HG03442 (cell line): ENCODE measurements at regions not wholly inside any gene's neighbourhood (a gene's known extent, or its start where the extent isn't known, plus 50 kb on each side); places are given as distances from the start of the nearest gene placed in this dataset.
"Not testable (repeated sequence)": the region's sequence is repeated elsewhere in the genome, so short reads cannot be mapped to it uniquely, and the experiment has no call there.

Experiments used
- ATAC-seq: cut with Tn5 transposase; IDR thresholded peaks from one replicate; pipeline ENCODE4 v1.9.1; 2021; ENCODE audit warnings: mild to moderate bottlenecking, moderate library complexity; ENCODE audit not compliant: unreplicated experiment

DNA sequence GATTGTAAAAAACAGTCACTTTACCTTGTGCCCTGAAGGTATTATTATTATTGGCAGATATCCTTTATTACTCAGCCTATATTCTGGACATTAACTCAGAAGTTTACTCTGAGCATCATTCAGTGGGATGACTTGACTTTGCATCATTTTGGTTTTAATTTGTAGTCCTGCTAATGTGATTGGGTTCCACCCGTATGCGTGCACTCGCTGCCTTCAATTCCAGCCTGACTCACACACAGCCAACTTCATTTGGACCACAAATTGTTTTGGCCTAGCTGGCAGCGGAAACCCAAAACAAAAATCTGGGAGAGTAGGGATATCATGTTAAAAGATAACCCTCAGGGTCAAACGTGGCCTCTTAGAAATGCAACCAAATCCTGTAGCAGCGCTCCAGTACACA lies 704.4 kb upstream of the SLC35B3 start:
- ATAC-seq = no peak

GRCh38 chr6:9138936-9139335 lies 703.6 kb upstream of the SLC35B3 start:
- ATAC-seq = no peak

DNA sequence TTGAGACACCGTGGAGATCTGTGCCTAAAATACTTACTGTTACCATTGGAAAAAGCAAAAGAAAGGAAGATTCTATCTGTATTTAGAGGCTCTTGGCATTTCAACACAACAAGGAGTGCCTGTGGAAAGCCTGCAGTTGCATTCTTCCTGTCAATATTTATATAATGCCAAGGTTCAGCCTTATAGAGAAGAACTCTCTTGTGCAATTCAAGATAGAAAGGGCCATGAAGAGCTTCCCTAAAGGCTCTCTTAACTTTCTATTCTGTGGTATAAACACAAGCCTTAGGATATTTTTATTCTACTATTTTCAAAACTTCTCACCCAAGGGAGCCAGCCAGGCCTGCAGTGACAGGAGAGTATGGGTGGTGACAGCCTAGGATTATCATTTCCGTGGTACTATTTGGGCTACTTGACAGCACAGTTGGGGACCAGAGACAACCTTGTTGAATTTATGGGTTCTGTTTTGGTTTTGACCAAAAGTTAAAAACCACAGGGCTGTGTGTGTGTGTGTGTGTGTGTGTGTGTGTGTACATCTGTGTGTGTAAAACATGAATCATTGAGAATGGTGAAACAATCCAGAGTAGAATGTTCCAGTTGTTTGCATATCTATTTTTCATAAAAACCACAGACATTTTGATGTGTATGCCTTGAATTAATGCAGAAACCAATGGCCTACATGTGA lies 700.9 kb upstream of the SLC35B3 start:
- no peak for ATAC-seq

GRCh38 chr6:9131616-9132015 lies 696.3 kb upstream of the SLC35B3 start:
- no peak for ATAC-seq

GRCh38 chr6:9131201-9131600 lies 695.9 kb upstream of the SLC35B3 start:
- ATAC-seq = no peak

DNA sequence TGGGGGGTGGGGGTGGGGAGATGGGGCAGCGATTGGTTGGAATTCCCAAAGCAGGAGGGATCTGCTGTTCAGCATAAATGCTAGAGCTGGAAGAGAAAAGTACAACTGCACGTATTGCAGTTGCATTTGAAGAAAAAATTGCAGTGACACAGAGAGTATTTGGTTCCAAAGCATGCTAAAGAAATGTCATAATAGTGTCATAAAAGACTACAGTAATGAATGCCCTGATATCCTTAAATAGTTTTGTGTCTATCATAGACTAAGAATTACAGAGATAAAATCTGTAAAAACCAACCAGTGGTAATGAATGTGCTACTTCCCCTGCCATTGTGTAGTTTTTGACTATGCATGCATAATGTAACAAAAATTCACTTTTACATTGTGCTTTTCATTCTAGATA lies 693.6 kb upstream of the SLC35B3 start:
- no peak for ATAC-seq

DNA sequence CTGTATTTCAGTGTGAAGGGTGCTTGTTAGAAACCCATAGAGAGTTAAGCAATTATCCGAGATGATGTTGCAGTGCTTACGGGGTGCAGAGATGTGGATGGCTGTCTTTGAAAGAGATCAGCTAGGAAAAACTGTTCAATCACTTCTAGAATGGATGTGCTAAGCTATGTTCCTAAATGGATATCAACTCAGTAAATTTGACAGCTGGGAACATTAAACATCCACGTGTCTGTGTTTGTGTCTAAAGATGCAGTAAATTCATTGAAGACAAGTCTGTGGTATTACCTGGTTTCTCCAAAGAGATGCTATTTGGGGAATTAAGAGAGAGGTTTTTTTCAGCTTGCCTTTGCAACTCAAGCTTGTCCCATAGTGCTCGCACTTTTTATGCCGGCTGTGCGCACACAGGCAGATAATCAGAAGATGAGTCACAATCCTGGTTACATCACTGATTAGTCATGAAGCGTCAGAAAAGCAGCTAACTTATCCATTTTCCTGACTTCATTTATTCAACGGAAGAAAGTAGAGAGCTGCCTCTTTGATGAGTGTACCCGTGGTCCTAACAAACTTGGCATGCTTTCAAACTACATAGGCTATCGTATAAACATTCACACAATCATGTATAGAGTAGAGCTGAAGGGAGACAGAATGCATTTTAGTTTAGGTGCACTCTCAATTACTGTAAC lies 691.7 kb upstream of the SLC35B3 start:
- ATAC-seq = no peak

DNA sequence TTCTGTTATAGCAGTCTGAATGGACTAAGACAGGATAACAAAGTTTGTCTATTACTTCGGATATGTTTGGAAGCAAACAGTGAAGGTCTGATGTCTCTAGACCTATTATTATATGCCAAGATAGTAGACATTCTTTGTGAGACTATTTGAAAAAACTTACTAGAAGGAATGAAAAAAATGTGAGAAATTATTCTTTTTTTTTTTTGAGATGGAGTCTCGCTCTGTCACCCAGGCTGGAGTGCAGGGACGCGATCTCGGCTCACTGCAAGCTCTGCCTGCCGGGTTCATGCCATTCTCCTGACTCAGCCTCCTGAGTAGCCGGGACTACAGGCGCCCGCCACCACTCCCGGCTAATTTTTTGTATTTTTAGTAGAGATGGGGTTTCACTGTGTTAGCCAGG lies 690.7 kb upstream of the SLC35B3 start:
- not testable (repeated sequence) for ATAC-seq

DNA sequence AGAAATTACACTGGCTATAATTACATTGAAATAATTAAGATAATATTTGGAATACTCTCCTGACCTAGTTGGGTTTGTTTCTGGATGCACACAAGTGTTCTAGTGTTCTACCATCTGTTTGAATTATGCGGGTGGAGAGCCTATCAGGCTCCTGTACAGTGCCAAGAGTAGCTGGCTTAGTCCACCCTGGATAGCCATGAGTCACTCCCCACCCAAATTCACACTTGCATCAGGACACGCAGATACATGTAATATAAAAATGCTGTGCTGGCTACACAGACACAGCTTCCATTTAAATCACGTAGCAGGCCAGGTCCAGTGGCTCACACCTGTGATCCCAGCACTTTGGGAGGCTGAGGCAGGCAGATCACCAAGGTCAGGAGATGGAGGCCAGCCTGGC lies 686.2 kb upstream of the SLC35B3 start:
- ATAC-seq = no peak

DNA sequence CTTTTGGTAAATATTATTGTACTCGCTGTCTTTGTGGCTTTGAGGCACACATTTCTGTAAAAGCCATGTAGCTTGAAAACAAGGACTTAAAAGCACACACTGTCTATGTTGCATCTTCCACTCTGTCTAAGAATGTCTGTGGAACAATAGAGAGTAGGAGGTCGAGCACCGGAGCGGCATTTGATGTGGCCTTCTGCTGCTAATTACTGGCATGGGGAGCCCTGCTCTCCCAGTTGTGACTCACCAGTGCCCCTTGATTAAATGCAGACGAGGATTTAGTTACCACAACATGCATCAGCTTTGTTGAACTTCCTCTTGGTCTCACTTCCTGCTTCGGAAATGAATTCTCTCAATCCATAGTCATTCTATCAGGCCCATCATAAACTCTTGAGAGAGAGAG lies 680.7 kb upstream of the SLC35B3 start:
- ATAC-seq = no peak

- no peak for ATAC-seq
These were observed 677.2 kb upstream of the SLC35B3 start for GRCh38 chr6:9112544-9112943.

DNA sequence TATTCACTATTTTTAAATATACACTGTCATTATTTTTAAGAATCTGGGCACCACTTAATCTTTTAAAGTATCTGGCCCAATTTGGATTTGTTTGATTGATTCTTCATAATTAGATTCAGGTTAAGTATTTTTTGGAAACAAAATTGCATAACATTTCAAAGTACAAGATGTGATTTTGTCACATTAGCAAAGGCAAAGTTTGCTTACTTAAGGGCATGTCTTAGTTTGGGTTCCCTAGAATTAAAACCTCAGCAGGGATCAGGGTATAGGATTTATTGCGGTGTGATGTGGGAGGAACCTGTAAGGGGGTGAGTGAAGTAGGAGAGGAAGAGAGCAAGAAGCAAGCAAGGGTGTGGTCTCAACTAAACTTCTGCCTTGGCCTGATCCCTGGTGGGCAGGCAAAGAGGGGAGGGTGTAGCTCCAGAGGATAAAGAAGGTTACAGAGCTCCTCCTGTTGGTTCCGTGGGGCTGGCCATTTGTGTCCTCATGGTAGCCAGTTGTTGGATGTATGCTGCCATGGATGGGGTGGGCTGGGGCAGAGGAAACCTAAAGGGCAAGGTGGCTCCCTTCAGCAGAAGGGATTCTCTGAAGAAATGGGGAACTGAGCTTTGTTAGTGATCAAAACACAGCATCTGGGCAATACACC lies 668.7 kb upstream of the SLC35B3 start:
- no peak for ATAC-seq

DNA sequence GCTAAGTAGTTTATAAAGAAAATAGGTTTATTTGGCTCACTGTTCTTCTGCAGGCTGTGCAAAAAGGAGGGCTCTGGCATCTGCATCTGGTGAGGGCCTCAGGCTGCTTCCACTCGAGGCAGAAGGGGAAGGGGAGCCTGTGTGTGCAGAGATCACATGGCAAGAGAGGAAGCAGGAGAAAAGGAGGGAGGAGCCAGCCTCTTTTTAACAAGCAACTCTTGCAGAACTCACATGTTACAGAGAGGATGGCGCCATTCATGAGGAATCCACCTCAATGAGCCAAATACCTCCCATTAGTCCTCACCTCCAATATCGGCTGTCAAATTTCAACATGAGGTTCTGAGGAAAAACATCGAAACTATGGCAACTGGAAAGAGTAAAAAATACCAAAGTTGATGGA lies 666.6 kb upstream of the SLC35B3 start:
- no peak for ATAC-seq

- ATAC-seq = no peak
These were observed 665.7 kb upstream of the SLC35B3 start for GRCh38 chr6:9100869-9101580.

- no peak for ATAC-seq
These were observed 660.4 kb upstream of the SLC35B3 start for GRCh38 chr6:9095729-9096128.

- ATAC-seq = no peak
These were observed 659.8 kb upstream of the SLC35B3 start for GRCh38 chr6:9095137-9095536.

GRCh38 chr6:9089724-9090123 lies 654.4 kb upstream of the SLC35B3 start:
- ATAC-seq = no peak

DNA sequence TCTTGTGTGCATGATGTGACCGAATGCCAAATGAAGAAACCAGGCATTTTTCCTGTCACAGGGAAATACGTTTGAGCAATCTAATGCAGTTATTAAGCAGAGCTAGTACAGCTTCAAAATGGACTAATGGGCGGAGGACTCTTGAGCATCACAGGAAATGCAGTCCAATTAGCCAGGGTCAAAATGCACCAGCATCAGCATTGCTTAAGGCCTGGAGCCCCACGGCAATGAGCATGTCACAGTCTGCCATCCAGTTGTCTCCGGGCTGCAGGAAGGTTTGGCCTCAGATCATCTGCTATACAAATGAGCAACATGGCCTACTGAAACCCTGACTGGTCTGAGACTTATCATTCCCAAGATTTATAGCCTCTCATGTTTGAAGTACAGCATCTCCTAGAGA lies 652.1 kb upstream of the SLC35B3 start:
- ATAC-seq = no peak

GRCh38 chr6:9086331-9086730 lies 651.0 kb upstream of the SLC35B3 start:
- no peak for ATAC-seq

DNA sequence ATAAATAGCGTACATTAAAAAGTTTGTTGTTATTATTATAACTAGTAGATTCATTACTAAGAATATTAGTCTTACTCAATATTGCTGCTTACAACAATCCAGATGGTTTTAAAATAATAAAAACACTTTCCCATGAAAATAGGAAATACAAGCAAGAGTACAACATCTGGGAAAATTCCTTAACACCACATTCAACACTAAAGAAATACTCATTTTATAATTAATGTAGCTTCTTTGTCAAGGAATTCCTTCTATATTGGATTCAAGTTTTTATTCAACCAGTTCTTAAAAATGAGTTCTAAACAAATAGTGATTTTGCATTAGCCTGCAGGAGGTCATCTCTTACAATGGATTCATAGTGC lies 650.3 kb upstream of the SLC35B3 start:
- no peak for ATAC-seq

DNA sequence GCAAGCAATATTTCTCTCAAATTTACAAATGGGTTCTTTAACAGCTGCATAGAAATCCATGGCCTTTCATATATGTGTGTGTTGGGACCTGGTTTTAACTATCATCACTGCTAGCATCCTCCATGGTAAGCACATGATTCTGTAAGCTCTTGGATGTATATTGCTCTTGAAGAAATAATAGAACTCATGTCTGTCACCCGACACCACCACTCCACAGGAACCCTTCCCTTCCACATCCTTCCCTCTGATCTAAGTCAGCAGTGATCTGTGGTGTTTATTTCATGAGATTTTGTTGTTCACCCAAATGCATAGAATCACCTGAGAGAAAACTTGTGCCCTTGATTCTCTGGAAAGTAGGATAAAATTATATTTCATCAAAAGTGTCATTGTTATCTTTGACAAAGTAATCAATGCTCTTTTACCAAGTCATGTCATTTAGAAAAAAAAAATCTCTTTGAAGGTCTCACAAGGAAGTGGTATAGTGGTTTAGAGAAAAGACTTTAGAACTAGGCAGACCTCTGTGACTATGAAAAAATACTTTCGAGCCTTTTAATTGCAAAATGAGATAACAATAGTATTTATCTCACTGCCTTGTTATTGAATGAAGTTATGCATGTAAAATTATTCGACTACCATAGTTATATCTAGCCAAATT lies 649.8 kb upstream of the SLC35B3 start:
- no peak for ATAC-seq
